Activated T-helper 17 cell treated with anti-CD3 and anti-CD28 coated beads, Interleukin-2, amount 50 U/mL, for 72 hours (primary cell): ENCODE measurements at regions not wholly inside any gene's neighbourhood (a gene's known extent, or its start where the extent isn't known, plus 50 kb on each side); places are given as distances from the start of the nearest gene placed in this dataset.

Experiments
- ATAC-seq: fragments of 150-1000 bp; cut with Tn5 transposase; replicated peaks from 2 replicates; pipeline ENCODE4 v1.10.0; 2021; ENCODE audit warnings: mild to moderate bottlenecking, moderate library complexity
- H3K27ac Mint-ChIP-seq: one replicate; pipeline ENCODE4 v1.8.0; 2022; ENCODE audit warnings: mixed read lengths
- H3K27me3 Mint-ChIP-seq: one replicate; pipeline ENCODE4 v1.8.0; 2022; ENCODE audit warnings: mixed read lengths
- H3K36me3 Mint-ChIP-seq: one replicate; pipeline ENCODE4 v1.8.0; 2022; ENCODE audit warnings: low read depth, mild to moderate bottlenecking, mixed read lengths
- H3K4me1 Mint-ChIP-seq: one replicate; pipeline ENCODE4 v1.8.0; 2022; ENCODE audit warnings: mixed read lengths
- H3K4me3 Mint-ChIP-seq: one replicate; pipeline ENCODE4 v1.8.0; 2022; ENCODE audit warnings: mild to moderate bottlenecking, mixed read lengths
- H3K9me3 Mint-ChIP-seq: one replicate; pipeline ENCODE4 v1.8.0; 2022; ENCODE audit warnings: mixed read lengths

GRCh38 chr1:188062456-188062855, 1233.7 kb downstream of the PLA2G4A start:
- Mint-ChIP-seq H3K9me3 (peaks cover 26% of the 10 kb centered on the region), H3K27ac (no peak overlapping the region), H3K27me3 (no peaks in the 10 kb centered on the region), H3K4me3 (no peak overlapping the region), H3K4me1 (no peaks in the 10 kb centered on the region), H3K36me3 (no peaks in the 10 kb centered on the region)
- no peak for ATAC-seq

- Mint-ChIP-seq H3K27ac (no peak overlapping the region), H3K27me3 (no peaks in the 10 kb centered on the region), H3K36me3 (no peaks in the 10 kb centered on the region), H3K4me3 (no peak overlapping the region), H3K4me1 (no peaks in the 10 kb centered on the region), H3K9me3 (peaks cover 31% of the 10 kb centered on the region)
- no peak for ATAC-seq
Measured at GRCh38 chr1:188065917-188066316, 1237.2 kb downstream of the PLA2G4A start.

- Mint-ChIP-seq H3K27ac (no peak overlapping the region), H3K4me3 (no peak overlapping the region), H3K4me1 (no peaks in the 10 kb centered on the region), H3K9me3 (peaks cover 17% of the 10 kb centered on the region), H3K36me3 (no peaks in the 10 kb centered on the region), H3K27me3 (no peaks in the 10 kb centered on the region)
- ATAC-seq, result no peak
Measured at GRCh38 chr1:188070848-188071247, 1242.1 kb downstream of the PLA2G4A start.

- Mint-ChIP-seq H3K36me3 (no peaks in the 10 kb centered on the region), H3K4me3 (no peak overlapping the region), H3K27me3 (no peaks in the 10 kb centered on the region), H3K9me3 (peaks cover 20% of the 10 kb centered on the region), H3K27ac (no peak overlapping the region), H3K4me1 (no peaks in the 10 kb centered on the region)
- no peak for ATAC-seq
Measured at GRCh38 chr1:188089015-188089414, 1260.3 kb downstream of the PLA2G4A start.

GRCh38 chr1:188089461-188089860, 1260.7 kb downstream of the PLA2G4A start:
- H3K36me3 Mint-ChIP-seq, result no peaks in the 10 kb centered on the region
- no peaks in the 10 kb centered on the region for H3K27me3 Mint-ChIP-seq
- no peak overlapping the region for H3K4me3 Mint-ChIP-seq
- H3K4me1 Mint-ChIP-seq, result no peaks in the 10 kb centered on the region
- H3K27ac Mint-ChIP-seq, result no peak overlapping the region
- peaks cover 20% of the 10 kb centered on the region for H3K9me3 Mint-ChIP-seq
- ATAC-seq, result no peak

- no peak for ATAC-seq
- Mint-ChIP-seq H3K27ac (no peak overlapping the region), H3K4me1 (no peaks in the 10 kb centered on the region), H3K9me3 (peaks cover 10% of the 10 kb centered on the region), H3K4me3 (no peak overlapping the region), H3K36me3 (no peaks in the 10 kb centered on the region), H3K27me3 (no peaks in the 10 kb centered on the region)
Measured at GRCh38 chr1:188096521-188096920, 1267.8 kb downstream of the PLA2G4A start.

- no peak overlapping the region for H3K4me3 Mint-ChIP-seq
- no peaks in the 10 kb centered on the region for H3K27me3 Mint-ChIP-seq
- H3K4me1 Mint-ChIP-seq, result no peaks in the 10 kb centered on the region
- H3K36me3 Mint-ChIP-seq, result no peaks in the 10 kb centered on the region
- no peaks in the 10 kb centered on the region for H3K9me3 Mint-ChIP-seq
- ATAC-seq, result no peak
- H3K27ac Mint-ChIP-seq, result no peak overlapping the region
Measured at GRCh38 chr1:188117436-188117835, 1288.7 kb downstream of the PLA2G4A start.

GRCh38 chr1:188122646-188123045, 1293.9 kb downstream of the PLA2G4A start:
- Mint-ChIP-seq H3K4me1 (no peaks in the 10 kb centered on the region), H3K9me3 (peaks cover 4% of the 10 kb centered on the region), H3K27me3 (no peaks in the 10 kb centered on the region), H3K36me3 (no peaks in the 10 kb centered on the region), H3K27ac (no peak overlapping the region), H3K4me3 (no peak overlapping the region)
- ATAC-seq, result no peak

GRCh38 chr1:188127507-188127906, 1298.8 kb downstream of the PLA2G4A start:
- Mint-ChIP-seq H3K36me3 (no peaks in the 10 kb centered on the region), H3K27ac (no peak overlapping the region), H3K27me3 (no peaks in the 10 kb centered on the region), H3K9me3 (peaks cover 8% of the 10 kb centered on the region), H3K4me1 (no peaks in the 10 kb centered on the region), H3K4me3 (no peak overlapping the region)
- ATAC-seq, result no peak

- no peak overlapping the region for H3K4me3 Mint-ChIP-seq
- peaks cover 8% of the 10 kb centered on the region for H3K9me3 Mint-ChIP-seq
- no peaks in the 10 kb centered on the region for H3K36me3 Mint-ChIP-seq
- no peak overlapping the region for H3K27ac Mint-ChIP-seq
- H3K4me1 Mint-ChIP-seq, result no peaks in the 10 kb centered on the region
- no peaks in the 10 kb centered on the region for H3K27me3 Mint-ChIP-seq
- ATAC-seq, result no peak
Measured at GRCh38 chr1:188128761-188129160, 1300.0 kb downstream of the PLA2G4A start.

- Mint-ChIP-seq H3K27me3 (no peaks in the 10 kb centered on the region), H3K4me3 (no peak overlapping the region), H3K9me3 (peaks cover 4% of the 10 kb centered on the region), H3K4me1 (no peaks in the 10 kb centered on the region), H3K36me3 (no peaks in the 10 kb centered on the region), H3K27ac (no peak overlapping the region)
- no peak for ATAC-seq
Measured at GRCh38 chr1:188129856-188130838, 1301.4 kb downstream of the PLA2G4A start.

- no peak overlapping the region for H3K27ac Mint-ChIP-seq
- peaks cover 5% of the 10 kb centered on the region for H3K9me3 Mint-ChIP-seq
- ATAC-seq, result no peak
- no peaks in the 10 kb centered on the region for H3K4me1 Mint-ChIP-seq
- no peaks in the 10 kb centered on the region for H3K27me3 Mint-ChIP-seq
- no peak overlapping the region for H3K4me3 Mint-ChIP-seq
- no peaks in the 10 kb centered on the region for H3K36me3 Mint-ChIP-seq
Measured at GRCh38 chr1:188137221-188137620, 1308.5 kb downstream of the PLA2G4A start.

GRCh38 chr1:188140958-188141357, 1312.2 kb downstream of the PLA2G4A start:
- Mint-ChIP-seq H3K27ac (no peak overlapping the region), H3K36me3 (no peaks in the 10 kb centered on the region), H3K4me3 (no peak overlapping the region), H3K27me3 (no peaks in the 10 kb centered on the region), H3K4me1 (no peaks in the 10 kb centered on the region), H3K9me3 (peaks cover 8% of the 10 kb centered on the region)
- no peak for ATAC-seq

GRCh38 chr1:188154196-188154595, 1325.4 kb downstream of the PLA2G4A start:
- ATAC-seq, result no peak
- no peak overlapping the region for H3K4me3 Mint-ChIP-seq
- no peaks in the 10 kb centered on the region for H3K27me3 Mint-ChIP-seq
- H3K4me1 Mint-ChIP-seq, result no peaks in the 10 kb centered on the region
- H3K9me3 Mint-ChIP-seq, result peaks cover 5% of the 10 kb centered on the region
- no peaks in the 10 kb centered on the region for H3K36me3 Mint-ChIP-seq
- no peak overlapping the region for H3K27ac Mint-ChIP-seq

- no peak for ATAC-seq
- Mint-ChIP-seq H3K36me3 (no peaks in the 10 kb centered on the region), H3K27me3 (no peaks in the 10 kb centered on the region), H3K4me3 (no peak overlapping the region), H3K27ac (no peak overlapping the region), H3K9me3 (peaks cover 5% of the 10 kb centered on the region), H3K4me1 (no peaks in the 10 kb centered on the region)
Measured at GRCh38 chr1:188154761-188155160, 1326.0 kb downstream of the PLA2G4A start.
